WI38 (cell line): ENCODE measurements at regions not wholly inside any gene's neighbourhood (a gene's known extent, or its start where the extent isn't known, plus 50 kb on each side); places are given as distances from the start of the nearest gene placed in this dataset.

ENCODE experiments used
- H3K4me3 ChIP-seq: 2 replicates; pipeline ENCODE4 v1.5.1; 2011; ENCODE audit warnings: low read depth, mild to moderate bottlenecking, control low read depth, low read length
- CTCF ChIP-seq: IDR thresholded peaks from 2 replicates; pipeline ENCODE4 v1.5.1; 2012; ENCODE audit warnings: low read depth, mild to moderate bottlenecking, control low read depth, low read length

GRCh38 chr21:16568661-16569060 is 838.9 kb downstream of the USP25 start:
- H3K4me3 ChIP-seq: no peak overlapping the region
- TF ChIP-seq CTCF: no peak

- no peak overlapping the region for H3K4me3 ChIP-seq
- TF ChIP-seq CTCF: no peak
Measured at GRCh38 chr21:16569679-16570078, 839.9 kb downstream of the USP25 start.

- TF ChIP-seq CTCF: no peak
- no peak overlapping the region for H3K4me3 ChIP-seq
Measured at GRCh38 chr21:16570171-16570570, 840.4 kb downstream of the USP25 start.

GRCh38 chr21:16570856-16571255 is 841.1 kb downstream of the USP25 start:
- no peak for TF ChIP-seq CTCF
- H3K4me3 ChIP-seq: no peak overlapping the region

- no peak for TF ChIP-seq CTCF
- no peak overlapping the region for H3K4me3 ChIP-seq
Measured at GRCh38 chr21:16571594-16571993, 841.8 kb downstream of the USP25 start.

- TF ChIP-seq CTCF: no peak
Measured at GRCh38 chr21:16572032-16572431, 842.2 kb downstream of the USP25 start.

GRCh38 chr21:16573578-16573977 is 843.8 kb downstream of the USP25 start:
- no peak for TF ChIP-seq CTCF

More at GRCh38 chr21:16572032-16572431, 842.2 kb downstream of the USP25 start:
- H3K4me3 ChIP-seq: no peak overlapping the region

More at GRCh38 chr21:16573578-16573977, 843.8 kb downstream of the USP25 start:
- H3K4me3 ChIP-seq: no peak overlapping the region
